ENCODE measurements at regions not wholly inside any gene's neighbourhood (a gene's known extent, or its start where the extent isn't known, plus 50 kb on each side); places are given as distances from the start of the nearest gene placed in this dataset.

DNA sequence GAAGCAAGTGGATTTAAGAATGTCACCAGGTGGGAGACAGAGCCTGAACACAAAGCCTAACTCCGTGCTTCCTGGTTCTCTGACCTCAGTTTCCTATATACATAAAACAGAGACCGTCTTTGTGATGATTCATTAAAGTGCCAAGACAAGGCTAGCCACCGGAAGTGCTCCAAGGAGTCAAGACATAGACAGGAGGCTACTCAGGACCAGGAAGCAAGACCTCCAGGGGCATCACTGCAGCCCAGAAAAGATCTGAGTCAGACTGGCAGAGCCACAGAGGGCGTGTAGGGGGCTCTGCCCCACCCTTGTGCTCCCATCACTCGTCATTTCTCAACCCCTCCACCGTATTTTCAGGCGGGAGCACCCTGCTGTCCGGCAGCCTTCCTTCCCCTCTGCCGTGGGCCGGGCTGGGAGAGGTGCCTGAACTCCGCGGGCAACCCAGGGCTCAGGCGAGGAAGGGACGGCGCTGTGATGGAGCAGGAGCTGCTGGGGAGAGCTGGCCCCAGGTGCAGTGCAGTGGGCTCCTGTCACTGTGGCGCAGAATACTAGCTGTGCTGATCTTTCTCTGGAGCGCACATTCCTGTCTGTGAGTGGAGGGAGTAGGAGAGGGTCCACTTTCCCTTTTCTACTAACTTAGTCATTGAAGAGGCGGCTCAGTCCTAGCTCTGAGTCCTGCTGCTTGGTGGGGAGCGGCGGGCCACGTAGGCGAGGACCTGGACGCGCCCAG is 134.7 kb upstream of the GPR12 start:
- TF ChIP-seq, protein P1, sequence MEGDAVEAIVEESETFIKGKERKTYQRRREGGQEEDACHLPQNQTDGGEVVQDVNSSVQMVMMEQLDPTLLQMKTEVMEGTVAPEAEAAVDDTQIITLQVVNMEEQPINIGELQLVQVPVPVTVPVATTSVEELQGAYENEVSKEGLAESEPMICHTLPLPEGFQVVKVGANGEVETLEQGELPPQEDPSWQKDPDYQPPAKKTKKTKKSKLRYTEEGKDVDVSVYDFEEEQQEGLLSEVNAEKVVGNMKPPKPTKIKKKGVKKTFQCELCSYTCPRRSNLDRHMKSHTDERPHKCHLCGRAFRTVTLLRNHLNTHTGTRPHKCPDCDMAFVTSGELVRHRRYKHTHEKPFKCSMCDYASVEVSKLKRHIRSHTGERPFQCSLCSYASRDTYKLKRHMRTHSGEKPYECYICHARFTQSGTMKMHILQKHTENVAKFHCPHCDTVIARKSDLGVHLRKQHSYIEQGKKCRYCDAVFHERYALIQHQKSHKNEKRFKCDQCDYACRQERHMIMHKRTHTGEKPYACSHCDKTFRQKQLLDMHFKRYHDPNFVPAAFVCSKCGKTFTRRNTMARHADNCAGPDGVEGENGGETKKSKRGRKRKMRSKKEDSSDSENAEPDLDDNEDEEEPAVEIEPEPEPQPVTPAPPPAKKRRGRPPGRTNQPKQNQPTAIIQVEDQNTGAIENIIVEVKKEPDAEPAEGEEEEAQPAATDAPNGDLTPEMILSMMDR (IDR thresholded peaks at IDR 0.05 in 2 of 3, conservative IDR thresholded peaks at IDR 0.05 in 1 of 3; ENCODE audit: borderline replicate concordance in 1 of 3, insufficient read depth in 1 of 3, low read depth in 2 of 3, low read length in 2 of 3): no peak
- TF ChIP-seq CEBPB (IDR thresholded peaks at IDR 0.05; ENCODE audit: low read depth): no peak
- TF ChIP-seq ZFX (IDR thresholded peaks at IDR 0.05): no peak
- TF ChIP-seq POLR2A (IDR thresholded peaks at IDR 0.05; ENCODE audit: borderline replicate concordance, extremely low read depth, insufficient read depth, insufficient read length): no peak
- no peak for TF ChIP-seq EZH2phosphoT487 (IDR thresholded peaks at IDR 0.05; ENCODE audit: borderline replicate concordance)
